GM12875 (cell line): ENCODE measurements at regions not wholly inside any gene's neighbourhood (a gene's known extent, or its start where the extent isn't known, plus 50 kb on each side); places are given as distances from the start of the nearest gene placed in this dataset.

Experiments used
- H3K4me3 ChIP-seq: one replicate; pipeline ENCODE4 v1.5.1; 2011; ENCODE audit warnings: low read depth, low read length, control low read depth
- CTCF ChIP-seq: IDR thresholded peaks from 2 replicates; pipeline ENCODE4 v1.5.1; 2011; ENCODE audit warnings: low read depth, mild to moderate bottlenecking, control low read depth, inconsistent platforms, low read length, moderate library complexity, borderline replicate concordance; ENCODE audit not compliant: insufficient read depth

DNA sequence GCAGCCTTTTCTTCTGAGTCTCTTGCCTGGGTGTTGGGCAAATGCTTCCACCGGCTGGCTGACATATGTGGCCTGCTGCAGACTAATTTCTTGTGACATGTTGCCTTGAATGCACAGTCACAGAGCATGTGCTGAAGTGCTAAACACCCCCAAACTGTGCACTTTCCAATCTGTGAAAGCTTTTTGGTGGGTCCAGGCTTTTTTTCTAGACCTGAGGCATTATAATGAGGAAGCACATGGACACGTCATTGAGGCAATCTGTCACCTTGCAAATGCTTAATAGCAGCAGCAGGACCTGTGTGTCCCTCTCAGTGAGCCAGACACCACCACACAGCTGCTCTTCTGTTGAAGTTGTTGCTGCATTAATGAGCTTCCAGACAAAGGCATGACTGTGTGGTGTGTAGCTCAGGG, 274.7 kb downstream of the ELAVL2 start:
- no peak for TF ChIP-seq CTCF
- H3K4me3 ChIP-seq = no peak overlapping the region

- no peak for TF ChIP-seq CTCF
- no peak overlapping the region for H3K4me3 ChIP-seq
These were observed 273.9 kb downstream of the ELAVL2 start for GRCh38 chr9:23551929-23552707.

DNA sequence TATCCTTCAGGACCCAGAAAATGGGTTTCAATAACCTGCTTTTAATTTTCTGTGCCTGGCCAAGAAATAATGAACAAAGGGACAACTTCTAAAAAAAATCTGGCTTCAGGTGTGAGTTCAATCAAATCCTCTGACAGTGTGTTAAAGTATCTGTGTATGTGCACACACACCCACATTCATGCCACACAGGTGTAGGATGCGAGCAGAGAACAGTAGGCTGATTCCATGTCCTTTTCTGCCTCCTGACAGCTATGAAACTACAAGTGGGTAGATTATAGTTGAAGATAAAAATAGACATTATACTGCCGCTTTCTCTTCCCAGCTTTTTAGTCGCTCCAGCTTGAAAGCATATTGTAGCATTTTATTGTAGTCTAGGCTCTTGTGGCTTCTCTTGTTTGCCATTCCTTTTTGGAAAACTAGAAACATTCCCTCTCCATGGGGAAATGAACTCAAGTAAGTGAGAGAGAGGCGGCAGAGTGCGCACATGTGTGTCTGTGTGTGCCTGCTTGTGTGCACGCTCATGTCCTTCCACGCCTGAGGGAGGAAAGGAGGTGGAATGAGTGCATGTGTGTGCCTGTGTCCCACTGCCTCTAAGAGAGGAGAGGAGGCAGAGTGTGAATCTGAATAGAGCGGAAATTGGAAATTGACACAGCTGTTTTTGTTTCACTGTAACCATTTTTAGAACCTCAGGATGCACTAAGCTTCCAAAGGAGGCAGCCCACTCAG, 273.0 kb downstream of the ELAVL2 start:
- no peak for TF ChIP-seq CTCF
- no peak overlapping the region for H3K4me3 ChIP-seq

- TF ChIP-seq CTCF = no peak
- H3K4me3 ChIP-seq = no peak overlapping the region
These were observed 271.4 kb downstream of the ELAVL2 start for GRCh38 chr9:23554686-23555085.

- H3K4me3 ChIP-seq = no peak overlapping the region
- TF ChIP-seq CTCF = no peak
These were observed 270.2 kb downstream of the ELAVL2 start for GRCh38 chr9:23555851-23556250.

DNA sequence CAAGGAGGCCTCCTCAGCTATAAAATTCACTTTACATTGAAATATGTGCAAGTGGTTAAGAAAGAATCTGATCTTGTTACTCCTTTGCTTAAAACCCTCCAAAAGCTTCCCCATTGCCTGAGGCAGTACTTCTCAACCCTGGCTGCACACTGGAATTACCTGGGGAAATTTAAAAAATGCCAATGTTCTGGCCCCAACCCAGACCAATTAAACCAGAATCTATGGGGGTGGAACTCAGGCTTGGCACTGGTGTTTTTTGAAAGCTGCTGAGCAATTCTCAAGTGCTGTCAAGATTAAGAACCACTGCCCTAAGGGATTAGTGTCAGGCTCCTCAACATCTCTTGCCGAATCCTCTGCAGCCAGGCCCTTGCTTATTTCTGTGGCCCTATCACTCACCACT, 269.6 kb downstream of the ELAVL2 start:
- H3K4me3 ChIP-seq = no peak overlapping the region
- TF ChIP-seq CTCF = no peak

- TF ChIP-seq CTCF = no peak
These were observed 268.4 kb downstream of the ELAVL2 start for GRCh38 chr9:23557689-23558088.

More at GRCh38 chr9:23557689-23558088, 268.4 kb downstream of the ELAVL2 start:
- H3K4me3 ChIP-seq = no peak overlapping the region
